ENCODE measurements at regions not wholly inside any gene's neighbourhood (a gene's known extent, or its start where the extent isn't known, plus 50 kb on each side); places are given as distances from the start of the nearest gene placed in this dataset.

DNA sequence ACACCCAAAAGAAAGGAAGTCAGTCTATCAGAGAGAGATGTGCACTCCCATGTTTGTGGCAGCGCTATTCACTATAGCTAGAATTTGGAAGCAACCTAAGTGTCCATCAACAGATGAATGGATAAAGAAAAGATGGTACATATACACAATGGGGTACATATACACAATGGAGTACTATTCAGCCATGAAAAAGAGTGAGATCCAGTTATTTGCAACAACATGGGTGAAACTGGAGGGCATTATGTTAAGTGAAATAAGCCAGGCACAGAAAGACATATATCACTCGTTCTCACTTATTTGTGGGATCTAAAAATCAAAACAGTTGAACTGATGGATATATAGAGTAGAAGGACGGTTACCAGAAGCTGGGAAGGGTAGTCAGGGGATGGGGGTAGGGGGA, 99.9 kb upstream of the ZNF516 start:
- 88% methylated on average over 3 of the region's 3 CpGs for WGBS (ENCODE audit: insufficient coverage, low coverage, low lambda C conversion rate, missing lambda C conversion rate)
- DNase-seq (no peak), ATAC-seq (no peak)
- no peaks in the 10 kb centered on the region for H3K27me3 ChIP-seq
- TF ChIP-seq POLR2A (IDR thresholded peaks at IDR 0.05), result no peak
- TF ChIP-seq, protein P1, sequence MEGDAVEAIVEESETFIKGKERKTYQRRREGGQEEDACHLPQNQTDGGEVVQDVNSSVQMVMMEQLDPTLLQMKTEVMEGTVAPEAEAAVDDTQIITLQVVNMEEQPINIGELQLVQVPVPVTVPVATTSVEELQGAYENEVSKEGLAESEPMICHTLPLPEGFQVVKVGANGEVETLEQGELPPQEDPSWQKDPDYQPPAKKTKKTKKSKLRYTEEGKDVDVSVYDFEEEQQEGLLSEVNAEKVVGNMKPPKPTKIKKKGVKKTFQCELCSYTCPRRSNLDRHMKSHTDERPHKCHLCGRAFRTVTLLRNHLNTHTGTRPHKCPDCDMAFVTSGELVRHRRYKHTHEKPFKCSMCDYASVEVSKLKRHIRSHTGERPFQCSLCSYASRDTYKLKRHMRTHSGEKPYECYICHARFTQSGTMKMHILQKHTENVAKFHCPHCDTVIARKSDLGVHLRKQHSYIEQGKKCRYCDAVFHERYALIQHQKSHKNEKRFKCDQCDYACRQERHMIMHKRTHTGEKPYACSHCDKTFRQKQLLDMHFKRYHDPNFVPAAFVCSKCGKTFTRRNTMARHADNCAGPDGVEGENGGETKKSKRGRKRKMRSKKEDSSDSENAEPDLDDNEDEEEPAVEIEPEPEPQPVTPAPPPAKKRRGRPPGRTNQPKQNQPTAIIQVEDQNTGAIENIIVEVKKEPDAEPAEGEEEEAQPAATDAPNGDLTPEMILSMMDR (IDR thresholded peaks at IDR 0.05), result no peak
- H3K27ac ChIP-seq, result no peak overlapping the region
- no peak overlapping the region for H3K4me3 ChIP-seq
- H3K9me3 ChIP-seq, result no peaks in the 10 kb centered on the region
- intact Hi-C loops (cut with DNase I), result no loop called here
- H3K36me3 ChIP-seq, result no peaks in the 10 kb centered on the region
- H3K4me1 ChIP-seq, result no peaks in the 10 kb centered on the region

DNA sequence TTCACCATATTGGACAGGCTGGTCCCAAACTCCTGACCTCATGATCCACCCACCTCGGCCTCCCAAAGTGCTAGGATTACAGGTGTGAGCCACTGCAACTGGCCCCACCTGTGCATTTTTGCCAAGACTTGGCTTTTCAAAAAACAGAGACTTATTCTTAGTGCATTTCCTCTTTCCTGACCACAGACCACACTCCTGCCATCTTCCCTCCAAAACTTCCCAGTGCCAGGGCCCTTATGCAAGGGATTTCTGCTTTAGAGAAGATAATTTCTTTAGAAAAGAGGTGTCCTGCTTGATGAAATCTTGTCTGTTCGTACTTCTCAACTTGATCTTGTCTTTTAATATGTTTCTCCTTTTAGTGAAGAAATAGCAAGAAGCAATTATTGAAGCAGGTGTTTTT, 98.8 kb upstream of the ZNF516 start:
- 81% methylated on average over 2 of the region's 2 CpGs for WGBS (ENCODE audit: insufficient coverage, low coverage, low lambda C conversion rate, missing lambda C conversion rate)
- Histone ChIP-seq H3K36me3 (no peaks in the 10 kb centered on the region), H3K4me3 (no peak overlapping the region), H3K4me1 (no peaks in the 10 kb centered on the region), H3K27me3 (no peaks in the 10 kb centered on the region), H3K27ac (no peak overlapping the region), H3K9me3 (no peaks in the 10 kb centered on the region)
- no peak for TF ChIP-seq POLR2A (IDR thresholded peaks at IDR 0.05)
- TF ChIP-seq, protein P1 (IDR thresholded peaks at IDR 0.05), result no peak
- ATAC-seq (no peak), DNase-seq (no peak)
- intact Hi-C loops (cut with DNase I), result no loop called here

DNA sequence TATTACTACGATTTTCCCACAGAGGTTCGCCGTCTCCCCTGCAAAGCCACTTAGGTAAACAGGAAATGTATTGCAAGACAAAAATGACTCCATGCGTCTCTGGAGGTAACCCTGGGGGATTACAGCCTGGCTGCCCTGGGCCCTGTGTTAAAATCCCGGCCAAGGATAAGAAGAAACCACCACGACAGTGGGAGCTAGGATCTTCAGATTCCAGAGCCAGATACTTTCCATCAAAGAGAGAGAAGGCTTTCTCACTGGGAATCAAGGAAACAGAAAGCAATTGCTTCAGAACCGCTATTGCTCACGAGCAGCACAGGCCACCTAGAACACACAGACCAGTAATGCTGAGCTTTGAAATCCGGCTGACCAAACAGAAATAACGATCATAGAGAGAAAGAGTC, 97.9 kb upstream of the ZNF516 start:
- Histone ChIP-seq H3K27me3 (no peaks in the 10 kb centered on the region), H3K9me3 (no peaks in the 10 kb centered on the region), H3K4me1 (no peaks in the 10 kb centered on the region), H3K4me3 (no peak overlapping the region), H3K36me3 (no peaks in the 10 kb centered on the region), H3K27ac (no peak overlapping the region)
- intact Hi-C loops (cut with DNase I), result no loop called here
- WGBS (ENCODE audit: insufficient coverage, low coverage, low lambda C conversion rate, missing lambda C conversion rate), result 13% methylated on average over 10 of the region's 10 CpGs
- no peak for TF ChIP-seq POLR2A (IDR thresholded peaks at IDR 0.05)
- TF ChIP-seq, protein P1 (IDR thresholded peaks at IDR 0.05), result no peak
- no peak for DNase-seq
- ATAC-seq, result peak; percentile 78 to 90 (median 82)

DNA sequence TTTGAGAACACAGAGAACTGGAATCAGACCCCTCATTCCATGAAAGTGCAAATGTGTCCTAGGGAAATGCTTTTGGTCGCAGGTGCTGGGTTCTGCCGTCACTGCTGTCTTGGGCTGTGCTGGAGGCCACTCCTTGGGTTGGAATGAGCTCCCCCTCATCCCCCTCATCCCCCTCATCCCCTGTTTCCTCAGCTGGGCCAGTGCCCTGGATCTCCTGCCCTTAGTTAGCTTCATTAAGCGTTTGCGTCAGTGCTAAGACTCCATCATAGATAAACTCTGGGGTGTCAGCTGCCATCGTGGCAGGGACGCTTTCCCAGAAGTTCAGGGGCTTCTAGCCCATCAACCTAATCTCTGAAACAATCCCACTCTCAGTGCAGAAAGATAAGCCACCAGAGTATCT, 97.1 kb upstream of the ZNF516 start:
- H3K4me3 ChIP-seq, result no peak overlapping the region
- H3K4me1 ChIP-seq, result no peaks in the 10 kb centered on the region
- DNase-seq (no peak), ATAC-seq (no peak)
- H3K27ac ChIP-seq, result no peak overlapping the region
- no peaks in the 10 kb centered on the region for H3K9me3 ChIP-seq
- intact Hi-C loops (cut with DNase I), result no loop called here
- WGBS (ENCODE audit: insufficient coverage, low coverage, low lambda C conversion rate, missing lambda C conversion rate), result 83% methylated on average over 4 of the region's 6 CpGs
- H3K27me3 ChIP-seq, result no peaks in the 10 kb centered on the region
- TF ChIP-seq, protein P1 (IDR thresholded peaks at IDR 0.05), result no peak
- no peak for TF ChIP-seq POLR2A (IDR thresholded peaks at IDR 0.05)
- no peaks in the 10 kb centered on the region for H3K36me3 ChIP-seq

DNA sequence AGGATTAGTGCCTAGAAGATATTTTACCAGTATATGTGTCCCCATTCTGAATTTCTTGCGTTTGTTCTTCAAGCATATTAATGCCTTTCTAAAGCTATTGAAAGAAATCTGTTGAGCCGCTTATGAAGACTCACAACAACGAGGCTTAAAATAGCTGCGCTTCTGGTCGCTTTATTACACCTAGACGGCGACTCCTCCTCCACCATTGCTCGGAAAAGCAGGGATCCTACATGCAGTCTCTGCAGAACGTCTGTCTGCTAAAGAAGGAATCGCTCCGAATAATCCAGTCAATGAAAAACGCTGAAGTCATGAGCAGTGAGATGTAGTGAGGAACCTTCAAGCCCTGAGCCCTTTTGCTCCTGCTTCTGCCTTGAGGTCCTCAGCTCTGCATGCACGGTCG, 94.8 kb upstream of the ZNF516 start:
- Histone ChIP-seq H3K9me3 (no peaks in the 10 kb centered on the region), H3K4me3 (no peak overlapping the region), H3K36me3 (no peaks in the 10 kb centered on the region), H3K27ac (no peak overlapping the region), H3K27me3 (no peaks in the 10 kb centered on the region), H3K4me1 (no peaks in the 10 kb centered on the region)
- 76% methylated on average over 12 of the region's 14 CpGs for WGBS (ENCODE audit: insufficient coverage, low coverage, low lambda C conversion rate, missing lambda C conversion rate)
- DNase-seq, result no peak
- no peak for ATAC-seq
- TF ChIP-seq, protein P1 (IDR thresholded peaks at IDR 0.05), result no peak
- TF ChIP-seq POLR2A (IDR thresholded peaks at IDR 0.05), result no peak
- intact Hi-C loops (cut with DNase I), result no loop called here

All from right lobe of liver (tissue), 6 donors.